WI38 (cell line): ENCODE measurements at regions not wholly inside any gene's neighbourhood (a gene's known extent, or its start where the extent isn't known, plus 50 kb on each side); places are given as distances from the start of the nearest gene placed in this dataset.

Experiments
- H3K4me3 ChIP-seq: 2 replicates; pipeline ENCODE4 v1.5.1; 2011; ENCODE audit warnings: low read depth, mild to moderate bottlenecking, control low read depth, low read length
- CTCF ChIP-seq: IDR thresholded peaks from 2 replicates; pipeline ENCODE4 v1.5.1; 2012; ENCODE audit warnings: low read depth, mild to moderate bottlenecking, control low read depth, low read length

- no peak overlapping the region for H3K4me3 ChIP-seq
- TF ChIP-seq CTCF, result no peak
Observed at GRCh38 chr22:49181942-49182341, 645.7 kb downstream of the BRD1 start.

- no peak overlapping the region for H3K4me3 ChIP-seq
- TF ChIP-seq CTCF, result no peak
Observed at GRCh38 chr22:49181431-49181830, 646.2 kb downstream of the BRD1 start.

- TF ChIP-seq CTCF, result no peak
- H3K4me3 ChIP-seq, result no peak overlapping the region
Observed at GRCh38 chr22:49180683-49181024, 647.0 kb downstream of the BRD1 start.

DNA sequence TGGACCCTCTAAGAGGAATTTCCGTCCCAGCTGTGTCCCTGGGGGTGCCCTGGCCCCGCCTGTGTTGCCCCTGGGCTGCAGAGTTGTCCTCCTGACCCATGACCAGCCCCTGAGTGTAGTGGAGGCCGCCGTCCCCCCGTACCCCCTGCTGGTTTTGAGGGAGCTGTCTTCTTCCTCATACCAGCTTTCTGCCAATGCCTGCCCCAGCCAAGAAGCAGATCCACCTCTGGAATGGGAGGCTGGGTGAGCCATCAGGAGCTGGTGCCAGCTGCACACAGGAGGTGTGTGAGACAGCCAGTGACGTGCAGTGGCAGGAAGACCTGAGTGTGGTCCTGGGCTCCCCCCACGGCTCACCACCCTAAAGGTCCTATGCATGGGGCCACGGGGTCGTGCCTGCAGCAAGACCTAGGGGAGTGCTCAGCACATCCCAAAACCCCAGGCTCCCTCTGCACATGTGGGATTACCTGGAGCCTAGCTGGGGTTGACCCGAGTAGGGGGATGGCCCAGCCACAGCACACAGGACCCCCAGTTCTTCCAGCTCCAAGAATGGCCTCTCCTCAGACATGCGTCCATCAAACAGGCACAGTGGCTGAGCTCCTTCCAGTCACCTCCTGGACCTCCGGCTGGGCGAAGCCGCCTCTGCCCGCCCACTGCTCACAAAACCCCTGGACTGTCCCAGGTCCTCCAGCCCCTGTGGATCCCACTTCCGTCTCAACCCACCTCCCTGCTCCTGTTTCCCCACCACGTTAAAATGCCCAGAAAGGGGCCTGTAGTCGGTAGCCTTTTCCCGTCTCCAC is 647.6 kb downstream of the BRD1 start:
- no peak overlapping the region for H3K4me3 ChIP-seq
- TF ChIP-seq CTCF, result no peak

- H3K4me3 ChIP-seq, result no peak overlapping the region
- TF ChIP-seq CTCF, result no peak
Observed at GRCh38 chr22:49179175-49179574, 648.5 kb downstream of the BRD1 start.

DNA sequence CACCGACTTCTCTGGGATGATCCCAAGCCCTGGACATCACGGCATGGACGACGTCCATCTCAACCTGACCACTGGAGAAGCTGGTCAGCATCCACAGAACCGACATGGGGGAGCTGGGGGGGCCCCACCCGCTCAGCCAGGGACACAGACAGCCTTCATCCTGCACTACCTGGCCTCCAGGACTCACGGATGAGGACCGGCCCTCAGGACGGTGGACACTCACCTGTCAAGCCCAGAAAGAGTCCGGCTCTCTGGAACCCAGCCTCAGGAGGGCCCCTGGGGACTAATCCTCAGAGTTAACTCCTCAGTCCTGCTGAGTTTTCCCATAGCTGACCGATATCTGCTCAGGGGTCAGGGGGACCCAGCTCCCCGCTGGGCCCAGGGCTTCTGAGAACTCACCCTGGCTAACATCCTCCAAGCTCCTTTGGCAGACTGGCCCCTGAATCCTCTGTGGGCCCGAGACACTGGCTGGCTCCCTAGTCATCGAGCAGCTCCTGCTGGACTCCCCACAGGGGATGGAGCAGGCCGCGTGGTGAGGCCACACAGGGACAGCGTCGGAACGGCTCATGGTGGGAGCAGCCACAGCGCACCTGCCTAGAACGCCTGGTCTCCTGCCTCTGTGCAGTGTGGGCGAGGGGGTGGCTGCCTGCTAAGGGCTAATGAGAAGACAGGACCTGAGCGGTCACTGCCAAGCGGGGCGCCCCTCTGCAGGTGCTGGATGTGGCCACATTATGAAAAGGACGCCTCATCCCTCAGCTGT is 649.2 kb downstream of the BRD1 start:
- H3K4me3 ChIP-seq, result no peak overlapping the region
- TF ChIP-seq CTCF, result no peak

DNA sequence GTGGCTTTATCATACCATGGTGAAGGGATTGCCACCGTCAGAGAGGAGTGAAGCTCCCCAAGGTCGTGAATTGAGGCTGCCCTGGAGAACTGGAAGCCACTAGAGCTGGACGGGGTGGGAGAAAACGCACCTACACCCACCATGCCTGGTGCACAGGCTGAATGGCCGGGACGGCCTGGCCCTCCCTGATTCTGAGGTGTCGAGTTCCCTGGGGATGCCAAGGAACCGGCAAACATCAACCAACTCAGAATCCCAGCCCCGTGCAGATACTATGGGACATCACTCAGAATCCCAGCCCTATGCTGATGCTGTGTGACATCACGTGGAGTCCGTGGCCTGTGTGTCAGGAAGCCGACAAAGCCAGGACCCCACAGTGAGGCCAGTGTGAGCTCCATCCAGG is 650.0 kb downstream of the BRD1 start:
- no peak overlapping the region for H3K4me3 ChIP-seq
- no peak for TF ChIP-seq CTCF
